Transverse colon (tissue), 4 donors: ENCODE measurements at regions not wholly inside any gene's neighbourhood (a gene's known extent, or its start where the extent isn't known, plus 50 kb on each side); places are given as distances from the start of the nearest gene placed in this dataset.

Experiments used
- DNase-seq: peaks from one replicate; pipeline ENCODE4 v3.0.0-alpha.2; 2019
- H3K27ac ChIP-seq, 4 donors: fragments of 200-600 bp; sonication (generic); 2 replicates each; pipeline ENCODE4 v1.5.1; 2016 to 2018; ENCODE audit warnings: inconsistent platforms in 4 of 4
- H3K27me3 ChIP-seq: fragments of 200-600 bp; sonication (generic); 2 replicates; pipeline ENCODE4 v1.5.1; 2017; ENCODE audit warnings: inconsistent platforms
- H3K36me3 ChIP-seq, 4 donors: fragments of 200-600 bp; sonication (generic); 2 replicates each; pipeline ENCODE4 v1.5.1; 2017 to 2019; ENCODE audit warnings: inconsistent platforms in 4 of 4
- H3K4me1 ChIP-seq, 4 donors: fragments of 200-600 bp; sonication (generic); 2 replicates each; pipeline ENCODE4 v1.5.1; 2017 to 2020; ENCODE audit warnings: inconsistent platforms in 4 of 4
- H3K4me3 ChIP-seq, 4 donors: fragments of 200-600 bp; sonication (generic); 1 replicate in 1 of 4; 2 replicates in 3 of 4; pipeline versions ENCODE4 v1.5.1 to v1.6.1; 2017 to 2019; ENCODE audit warnings: inconsistent platforms in 4 of 4
- H3K9me3 ChIP-seq, 2 donors: fragments of 200-600 bp; sonication (generic); 2 replicates each; pipeline ENCODE4 v1.5.1; 2017 to 2019; ENCODE audit warnings: inconsistent platforms in 2 of 2
- EP300 ChIP-seq: sonication (generic); formaldehyde crosslinking; IDR thresholded peaks from one replicate; pipeline ENCODE4 v1.6.1; 2017; ENCODE audit warnings: antibody characterized with exemption, low read depth
- POLR2A ChIP-seq: fragments of 450-650 bp; IDR thresholded peaks from one replicate; pipeline ENCODE4 v1.6.1; 2016; ENCODE audit warnings: antibody characterized with exemption, mild to moderate bottlenecking, moderate library complexity
- POLR2AphosphoS5 ChIP-seq, 3 donors: sonication (generic); formaldehyde crosslinking; IDR thresholded peaks; one replicate each; pipeline ENCODE4 v1.6.1; 2016; ENCODE audit warnings: antibody characterized with exemption in 3 of 3
- WGBS, 2 donors: methylation state at CpG; one replicate each; pipeline ENCODE4 v1.1.5; 2018; ENCODE audit warnings: low coverage in 1 of 2; 5-methylcytosine and 5-hydroxymethylcytosine counted together
- in situ Hi-C, 4 donors: fragments of 200-750 bp; cut with MboI; loops; one replicate each; pipeline versions ENCODE4 v1.15.0 to v1.15.1; 2017; ENCODE audit warnings: low sequenced_read_pairs in 3 of 4, low pct_ligation_motif_present in 1 of 4, low pct_unique_long_range_greater_than_20kb in 1 of 4
- intact Hi-C: fragments of 100-400 bp; cut with DNase I; formaldehyde crosslinking; loops from one replicate; pipeline ENCODE4 v1.15.1; 2023; ENCODE audit warnings: low total_unique reads
- TF ChIP-seq, protein P1 (sequence below), 5 experiments: fragments of 200-600 bp in 3 of 5; fragments of 450-650 bp in 2 of 5; sonication (generic) in 3 of 5; IDR thresholded peaks; 1 replicate in 2 of 5; 2 replicates in 3 of 5; pipeline ENCODE4 v1.5.1; 2016 to 2017; ENCODE audit warnings: antibody characterized with exemption in 5 of 5, inconsistent platforms in 3 of 5, mild to moderate bottlenecking in 2 of 5, moderate library complexity in 1 of 5

DNA sequence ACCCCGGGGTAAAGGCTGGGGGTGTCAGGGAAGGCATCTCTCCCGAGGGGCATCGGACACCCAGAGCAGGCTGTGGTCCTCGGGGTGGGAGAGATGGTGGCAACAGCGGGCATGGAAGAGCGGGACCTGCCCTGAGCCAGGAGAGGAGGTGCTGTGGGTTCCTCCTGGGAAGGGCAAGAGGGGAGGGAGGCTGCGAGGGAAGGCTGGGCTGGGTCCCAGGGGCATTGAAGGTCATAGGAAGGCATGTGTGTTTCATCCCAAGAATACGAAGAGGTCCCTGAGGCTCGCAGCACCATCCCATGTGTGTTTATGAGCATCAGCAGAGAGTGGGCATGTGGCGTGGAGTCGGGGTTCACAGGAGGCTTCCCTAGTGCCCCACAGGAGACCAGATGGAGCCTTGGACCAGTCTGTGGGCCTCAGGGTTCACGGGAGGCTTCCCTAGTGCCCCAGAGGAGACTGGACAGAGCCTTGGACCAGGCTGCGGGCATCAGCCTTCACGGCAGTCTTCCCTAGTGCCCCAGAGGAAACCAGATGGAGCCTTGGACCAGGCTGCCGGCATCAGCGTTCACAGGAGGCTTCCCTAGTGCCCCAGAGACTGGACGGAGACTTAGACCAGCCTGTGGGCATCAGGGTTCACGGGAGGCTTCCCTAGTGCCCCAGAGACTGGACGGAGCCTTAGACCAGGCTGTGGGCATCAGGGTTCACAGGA lies 420.6 kb downstream of the BRD1 start:
- in situ Hi-C loops: no loop called here
- TF ChIP-seq EP300: no peak
- TF ChIP-seq POLR2A: no peak
- no peak for TF ChIP-seq POLR2AphosphoS5 (IDR thresholded peaks at IDR 0.05)
- TF ChIP-seq, protein P1, sequence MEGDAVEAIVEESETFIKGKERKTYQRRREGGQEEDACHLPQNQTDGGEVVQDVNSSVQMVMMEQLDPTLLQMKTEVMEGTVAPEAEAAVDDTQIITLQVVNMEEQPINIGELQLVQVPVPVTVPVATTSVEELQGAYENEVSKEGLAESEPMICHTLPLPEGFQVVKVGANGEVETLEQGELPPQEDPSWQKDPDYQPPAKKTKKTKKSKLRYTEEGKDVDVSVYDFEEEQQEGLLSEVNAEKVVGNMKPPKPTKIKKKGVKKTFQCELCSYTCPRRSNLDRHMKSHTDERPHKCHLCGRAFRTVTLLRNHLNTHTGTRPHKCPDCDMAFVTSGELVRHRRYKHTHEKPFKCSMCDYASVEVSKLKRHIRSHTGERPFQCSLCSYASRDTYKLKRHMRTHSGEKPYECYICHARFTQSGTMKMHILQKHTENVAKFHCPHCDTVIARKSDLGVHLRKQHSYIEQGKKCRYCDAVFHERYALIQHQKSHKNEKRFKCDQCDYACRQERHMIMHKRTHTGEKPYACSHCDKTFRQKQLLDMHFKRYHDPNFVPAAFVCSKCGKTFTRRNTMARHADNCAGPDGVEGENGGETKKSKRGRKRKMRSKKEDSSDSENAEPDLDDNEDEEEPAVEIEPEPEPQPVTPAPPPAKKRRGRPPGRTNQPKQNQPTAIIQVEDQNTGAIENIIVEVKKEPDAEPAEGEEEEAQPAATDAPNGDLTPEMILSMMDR (IDR thresholded peaks at IDR 0.05): no peak
- intact Hi-C loops: no loop called here
- WGBS, 2 donors: 64% methylated on average over 19 of the region's 19 CpGs; no CpG with 5 or more reads in 1 of the 2 donors
- H3K4me1 ChIP-seq: no peaks in the 10 kb centered on the region
- H3K9me3 ChIP-seq: no peaks in the 10 kb centered on the region
- no peak overlapping the region for H3K27ac ChIP-seq
- no peak for DNase-seq
- H3K27me3 ChIP-seq: no peaks in the 10 kb centered on the region
- H3K36me3 ChIP-seq: no peaks in the 10 kb centered on the region
- no peak overlapping the region for H3K4me3 ChIP-seq

DNA sequence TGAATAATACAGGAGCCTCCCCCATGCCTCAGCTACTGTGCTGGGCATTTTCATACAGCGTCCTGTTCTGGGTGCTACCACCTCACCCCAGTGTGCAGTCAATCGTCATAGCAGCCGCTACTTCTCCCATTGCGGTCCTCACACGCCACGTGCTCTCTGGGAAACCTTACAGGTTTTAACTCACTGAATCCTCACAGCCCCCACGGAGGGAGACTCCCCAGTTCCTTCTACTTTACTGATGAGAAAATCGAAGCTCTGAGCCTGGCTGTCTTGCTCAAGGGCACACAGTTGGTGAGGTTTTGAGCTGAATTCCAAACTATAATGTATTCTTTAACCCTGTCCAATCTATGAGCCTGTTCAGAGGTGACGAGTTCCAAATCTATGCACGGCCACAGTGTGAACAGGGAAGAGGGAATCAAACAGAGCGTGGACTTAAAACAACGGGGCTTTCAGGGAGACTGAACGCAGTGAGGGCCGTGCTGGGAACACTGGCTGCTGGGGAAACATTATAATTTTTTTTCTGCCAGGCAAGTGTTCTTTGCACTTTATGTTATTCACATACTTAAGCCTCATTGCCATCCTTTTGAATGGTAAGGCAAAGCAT lies 421.5 kb downstream of the BRD1 start:
- TF ChIP-seq POLR2AphosphoS5 (IDR thresholded peaks at IDR 0.05): no peak
- TF ChIP-seq POLR2A: no peak
- TF ChIP-seq, protein P1 (IDR thresholded peaks at IDR 0.05): no peak
- no peak for TF ChIP-seq EP300
- no peaks in the 10 kb centered on the region for H3K36me3 ChIP-seq
- no peak for DNase-seq
- in situ Hi-C loops (no loop called here), intact Hi-C loops (no loop called here)
- no peak overlapping the region for H3K27ac ChIP-seq
- WGBS, 2 donors: 55 to 59% methylated on average over 11 to 14 of the region's 14 CpGs
- no peak overlapping the region for H3K4me3 ChIP-seq
- H3K27me3 ChIP-seq: no peaks in the 10 kb centered on the region
- H3K4me1 ChIP-seq: no peaks in the 10 kb centered on the region
- H3K9me3 ChIP-seq: no peaks in the 10 kb centered on the region

DNA sequence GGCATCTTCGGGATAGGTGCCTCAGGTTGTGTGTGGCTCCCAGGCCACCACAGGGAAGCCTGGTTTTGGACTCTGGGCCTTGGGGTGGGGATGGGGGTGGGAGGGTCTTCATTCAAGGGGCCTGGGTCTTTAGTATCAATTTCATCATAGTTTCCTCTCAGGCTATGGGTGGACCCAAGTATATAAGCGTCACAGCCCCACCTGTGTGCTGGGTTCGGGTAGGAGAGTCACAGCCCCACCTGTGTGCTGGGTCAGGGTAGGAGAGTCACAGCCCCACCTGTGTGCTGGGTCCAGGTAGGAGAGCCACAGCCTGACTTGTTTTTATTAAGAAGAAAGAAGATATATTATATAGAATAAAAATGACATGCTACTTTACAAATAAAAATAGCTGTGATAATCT lies 422.1 kb downstream of the BRD1 start:
- Histone ChIP-seq H3K36me3 (no peaks in the 10 kb centered on the region), H3K4me3 (no peak overlapping the region), H3K27ac (no peak overlapping the region), H3K9me3 (no peaks in the 10 kb centered on the region), H3K4me1 (no peaks in the 10 kb centered on the region), H3K27me3 (no peaks in the 10 kb centered on the region)
- WGBS, 2 donors: 58 to 80% methylated on average over 1 to 3 of the region's 3 CpGs
- in situ Hi-C loops (no loop called here), intact Hi-C loops (no loop called here)
- TF ChIP-seq, protein P1 (IDR thresholded peaks at IDR 0.05): no peak
- no peak for TF ChIP-seq POLR2AphosphoS5 (IDR thresholded peaks at IDR 0.05)
- no peak for TF ChIP-seq POLR2A
- no peak for TF ChIP-seq EP300
- DNase-seq: no peak

DNA sequence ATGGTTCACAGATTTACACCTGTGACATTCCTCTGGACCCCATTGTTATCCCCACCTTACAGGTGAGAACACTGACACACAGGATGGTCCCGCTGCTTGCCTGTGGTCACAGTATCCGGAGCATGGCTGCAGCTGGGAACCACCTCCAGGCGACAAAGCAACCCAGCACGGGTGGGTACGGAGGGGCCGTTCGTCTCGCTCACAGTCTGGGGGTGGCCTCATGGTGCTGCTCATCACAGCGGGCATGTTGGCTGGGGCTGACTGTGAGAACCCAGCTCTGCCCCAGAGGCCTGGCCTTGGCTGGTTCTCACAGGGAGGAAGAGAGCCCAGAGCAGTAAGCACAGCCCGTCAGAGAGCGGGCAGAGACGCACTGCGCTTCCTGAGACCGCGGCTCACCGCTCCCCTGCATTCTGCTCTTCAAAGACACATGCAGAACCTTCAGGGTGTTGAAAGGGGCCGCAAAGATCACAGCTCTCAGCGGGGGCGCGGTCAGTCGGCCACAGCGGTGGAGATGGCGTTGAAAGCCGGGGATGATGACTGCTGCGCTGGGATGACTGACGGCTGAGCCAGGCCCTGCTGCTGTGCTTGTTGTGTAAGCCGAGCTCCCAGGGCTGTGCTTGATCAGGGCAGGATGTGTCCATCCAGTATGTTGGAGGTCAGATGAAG lies 423.0 kb downstream of the BRD1 start:
- intact Hi-C loops (no loop called here), in situ Hi-C loops (no loop called here)
- WGBS, 2 donors: 79% methylated on average over 27 of the region's 27 CpGs; no CpG with 5 or more reads in 1 of the 2 donors
- H3K36me3 ChIP-seq: no peaks in the 10 kb centered on the region
- H3K9me3 ChIP-seq: no peaks in the 10 kb centered on the region
- no peak overlapping the region for H3K4me3 ChIP-seq
- no peak for DNase-seq
- H3K27me3 ChIP-seq: peaks cover 3% of the 10 kb centered on the region
- H3K27ac ChIP-seq: no peak overlapping the region
- TF ChIP-seq, protein P1 (IDR thresholded peaks at IDR 0.05): no peak
- TF ChIP-seq POLR2A (no peak), EP300 (no peak), POLR2AphosphoS5 (IDR thresholded peaks at IDR 0.05) (no peak)
- no peaks in the 10 kb centered on the region for H3K4me1 ChIP-seq
